Right lobe of liver (tissue), 6 donors: ENCODE measurements at regions not wholly inside any gene's neighbourhood (a gene's known extent, or its start where the extent isn't known, plus 50 kb on each side); places are given as distances from the start of the nearest gene placed in this dataset.
"Not testable (repeated sequence)": the region's sequence is repeated elsewhere in the genome, so short reads cannot be mapped to it uniquely, and the experiment has no call there.

Experiments used
- ATAC-seq, 4 donors: fragments of 200-7000 bp; cut with Tn5 transposase; one replicate each; pipeline ENCODE4 v1.9.1; 2020; ENCODE audit warnings: mild to moderate bottlenecking in 4 of 4, moderate library complexity in 4 of 4
- DNase-seq, 3 donors: peaks; one replicate each; pipeline ENCODE4 v3.0.0-alpha.2; 2020
- H3K27ac ChIP-seq, 3 donors: fragments of 200-600 bp; one replicate each; pipeline ENCODE4 v1.8.0; 2022
- H3K27me3 ChIP-seq, 2 donors: fragments of 200-600 bp; one replicate each; pipeline ENCODE4 v1.8.0; 2022
- H3K36me3 ChIP-seq, 4 donors: fragments of 200-600 bp; sonication (generic) in 1 of 4; one replicate each; pipeline versions ENCODE4 v1.5.1 to v1.8.0; 2017 to 2022; ENCODE audit warnings: control low read depth in 1 of 4
- H3K4me1 ChIP-seq, 4 donors: fragments of 200-600 bp; sonication (generic) in 1 of 4; one replicate each; pipeline versions ENCODE4 v1.5.1 to v1.8.0; 2017 to 2022; ENCODE audit warnings: control low read depth in 1 of 4
- H3K4me3 ChIP-seq, 3 donors: fragments of 200-600 bp; one replicate each; pipeline ENCODE4 v1.8.0; 2022
- H3K9me3 ChIP-seq, 4 donors: fragments of 200-600 bp; sonication (generic) in 1 of 4; one replicate each; pipeline versions ENCODE4 v1.5.1 to v1.8.0; 2017 to 2022; ENCODE audit warnings: control low read depth in 1 of 4
- CTCF ChIP-seq, 4 donors: fragments of 200-600 bp in 3 of 4; fragments of 450-650 bp in 1 of 4; IDR thresholded peaks; one replicate each; pipeline versions ENCODE4 v1.5.1 to v1.8.0; 2016 to 2022; ENCODE audit warnings: antibody characterized with exemption in 4 of 4, mild to moderate bottlenecking in 2 of 4
- POLR2A ChIP-seq: fragments of 450-650 bp; IDR thresholded peaks from one replicate; pipeline ENCODE4 v1.6.1; 2017; ENCODE audit warnings: antibody characterized with exemption, mild to moderate bottlenecking
- WGBS: methylation state at CpG from one replicate; pipeline ENCODE4 v1.1.6; 2018; ENCODE audit warnings: low coverage, low lambda C conversion rate; ENCODE audit not compliant: insufficient coverage; ENCODE audit errors: missing lambda C conversion rate; 5-methylcytosine and 5-hydroxymethylcytosine counted together
- intact Hi-C, 2 donors: fragments of 100-400 bp; cut with DNase I; formaldehyde crosslinking; loops; one replicate each; pipeline versions ENCODE4 v1.11.2 to v1.14.1; 2022
- donor health status: DM: no; HTN: yes; CAD: no.
- donor health status: DM: no; HTN: no; CAD: no.
- donor health status: DM: no; HTN: no; CAD: no.
- donor health status: DM: no; HTN: yes; CAD: no.
- donor health status: DM: no; HTN: yes; CAD: no.

GRCh38 chr6:160883999-160884398 is 107.6 kb upstream of the MAP3K4 start:
- intact Hi-C loops, result no loop called here
- Histone ChIP-seq H3K9me3 (no peaks in the 10 kb centered on the region), H3K27ac (no peak overlapping the region), H3K27me3 (no peaks in the 10 kb centered on the region), H3K4me3 (no peak overlapping the region), H3K4me1 (no peaks in the 10 kb centered on the region), H3K36me3 (no peaks in the 10 kb centered on the region)
- ATAC-seq, result no peak
- no peak for TF ChIP-seq POLR2A
- no peak for TF ChIP-seq CTCF (IDR thresholded peaks at IDR 0.05)
- 79% methylated on average over 4 of the region's 4 CpGs for WGBS
- no peak for DNase-seq

- 63% methylated on average over 1 of the region's 1 CpG for WGBS
- ATAC-seq, intact Hi-C loops: not testable (repeated sequence)
Observed at GRCh38 chr6:160889148-160889547, 102.4 kb upstream of the MAP3K4 start.

DNA sequence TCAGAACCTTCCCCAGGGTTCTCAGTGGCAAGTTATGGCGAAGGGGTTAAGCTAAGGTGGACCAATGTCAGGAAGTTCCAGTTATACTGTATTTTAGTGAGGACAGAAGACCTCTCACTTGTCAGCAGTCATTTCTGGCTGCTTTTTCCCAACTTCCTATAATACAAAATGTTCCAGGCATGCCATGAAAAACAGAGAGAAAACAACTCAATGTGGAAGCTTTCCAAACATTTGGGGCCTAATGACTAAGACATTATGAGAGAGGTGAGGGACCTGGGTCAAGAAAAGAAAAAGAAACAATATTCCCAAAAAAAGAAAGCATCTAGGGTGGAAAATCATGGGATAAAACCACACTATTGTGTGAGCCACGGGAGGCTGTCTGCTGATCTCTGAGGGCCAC is 99.9 kb upstream of the MAP3K4 start:
- no peak for DNase-seq
- Histone ChIP-seq H3K9me3 (no peaks in the 10 kb centered on the region), H3K36me3 (no peaks in the 10 kb centered on the region), H3K27me3 (no peaks in the 10 kb centered on the region), H3K4me1 (no peaks in the 10 kb centered on the region), H3K4me3 (no peak overlapping the region), H3K27ac (no peak overlapping the region)
- no peak for TF ChIP-seq POLR2A
- TF ChIP-seq CTCF (IDR thresholded peaks at IDR 0.05), result no peak
- intact Hi-C loops, result no loop called here
- WGBS, result 48% methylated on average over 2 of the region's 2 CpGs
- peak in 1 of 4 donors; percentile 20 for ATAC-seq

More at GRCh38 chr6:160889148-160889547, 102.4 kb upstream of the MAP3K4 start:
- DNase-seq, H3K27ac ChIP-seq, H3K4me3 ChIP-seq, H3K4me1 ChIP-seq, H3K36me3 ChIP-seq, H3K27me3 ChIP-seq, H3K9me3 ChIP-seq: not testable (repeated sequence)

- H3K9me3 ChIP-seq, result no peaks in the 10 kb centered on the region
- H3K27me3 ChIP-seq, result no peaks in the 10 kb centered on the region
- TF ChIP-seq CTCF (IDR thresholded peaks at IDR 0.05), result no peak
- TF ChIP-seq POLR2A, result no peak
- no peak for DNase-seq
- H3K4me1 ChIP-seq, result no peaks in the 10 kb centered on the region
- no peak for ATAC-seq
- intact Hi-C loops, result no loop called here
- no peaks in the 10 kb centered on the region for H3K36me3 ChIP-seq
- no peak overlapping the region for H3K4me3 ChIP-seq
- H3K27ac ChIP-seq, result no peak overlapping the region
Observed at GRCh38 chr6:160895562-160895961, 96.0 kb upstream of the MAP3K4 start.

GRCh38 chr6:160899671-160900430 is 91.7 kb upstream of the MAP3K4 start:
- WGBS, result 71% methylated on average over 3 of the region's 6 CpGs
- DNase-seq, result no peak

More at GRCh38 chr6:160899671-160900430, 91.7 kb upstream of the MAP3K4 start:
- TF ChIP-seq CTCF (IDR thresholded peaks at IDR 0.05) (no peak), POLR2A (no peak)
- Histone ChIP-seq H3K9me3 (no peaks in the 10 kb centered on the region), H3K27me3 (no peaks in the 10 kb centered on the region), H3K36me3 (no peaks in the 10 kb centered on the region), H3K27ac (no peak overlapping the region), H3K4me3 (no peak overlapping the region), H3K4me1 (no peaks in the 10 kb centered on the region)
- intact Hi-C loops, result no loop called here
- ATAC-seq, result no peak
